ENCODE measurements at regions not wholly inside any gene's neighbourhood (a gene's known extent, or its start where the extent isn't known, plus 50 kb on each side); places are given as distances from the start of the nearest gene placed in this dataset.
"Not testable (repeated sequence)": the region's sequence is repeated elsewhere in the genome, so short reads cannot be mapped to it uniquely, and the experiment has no call there.

DNA sequence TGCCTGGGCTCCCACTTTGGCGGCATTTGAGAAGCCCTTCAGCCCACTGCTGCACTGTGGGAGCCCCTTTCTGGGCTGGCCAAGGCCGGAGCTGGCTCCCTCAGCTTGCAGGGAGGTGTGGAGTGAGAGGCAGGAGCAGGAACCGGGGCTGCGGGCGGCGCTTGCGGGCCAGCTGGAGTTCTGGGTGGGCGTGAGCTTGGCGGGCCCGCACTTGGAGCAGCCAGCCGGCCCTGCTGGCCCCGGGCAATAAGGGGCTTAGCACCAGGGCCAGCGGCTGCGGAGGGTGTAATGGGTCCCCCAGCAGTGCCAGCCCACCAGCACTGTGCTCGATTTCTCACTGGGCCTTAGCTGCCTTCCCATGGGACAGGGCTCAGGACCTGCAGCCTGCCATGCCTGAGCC, 111.2 kb upstream of the PLCL2 start:
- FAIRE-seq; in situ Hi-C loops (cut with MboI); H3K27me3 ChIP-seq (ENCODE audit: control insufficient read depth in 2 of 2, insufficient read depth in 2 of 2, low read length in 2 of 2); H3K4me1 ChIP-seq (replicated peaks in 1 of 2; ENCODE audit: control insufficient read depth in 2 of 2, insufficient read depth in 2 of 2, low read length in 2 of 2); H3K4me3 ChIP-seq; H3K27ac ChIP-seq (ENCODE audit: extremely low read depth, low read depth, low read length); POLR2A ChIA-PET; CTCF ChIA-PET (ENCODE audit: low intra/inter-chr PET ratio); H3K36me3 ChIP-seq (ENCODE audit: control insufficient read depth, insufficient read depth, low read length); H3K9me3 ChIP-seq (replicated peaks; ENCODE audit: control insufficient read depth, insufficient read depth, low read depth, low read length); DNase-seq (ENCODE audit: extremely low read depth in 1 of 4, low spot score in 3 of 4); H3K9ac ChIP-seq (ENCODE audit: insufficient read depth in 1 of 2, low read depth in 2 of 2, low read length in 2 of 2); H3K9me1 ChIP-seq (ENCODE audit: control insufficient read depth, insufficient read depth, low read length); H4K20me1 ChIP-seq (replicated peaks; ENCODE audit: control insufficient read depth, insufficient read depth, low read length); intact Hi-C loops (cut with micrococcal nuclease); BruUV-seq (replicated peaks); ATAC-seq; H2AFZ ChIP-seq (ENCODE audit: low read depth, low read length); H3K4me2 ChIP-seq (ENCODE audit: insufficient read depth, low read length); H3K79me2 ChIP-seq (ENCODE audit: control insufficient read depth, insufficient read depth, low read length): not testable (repeated sequence)
- 5% methylated on average over 13 of the region's 15 CpGs for WGBS (ENCODE audit: insufficient coverage, low coverage, missing lambda C conversion rate)

DNA sequence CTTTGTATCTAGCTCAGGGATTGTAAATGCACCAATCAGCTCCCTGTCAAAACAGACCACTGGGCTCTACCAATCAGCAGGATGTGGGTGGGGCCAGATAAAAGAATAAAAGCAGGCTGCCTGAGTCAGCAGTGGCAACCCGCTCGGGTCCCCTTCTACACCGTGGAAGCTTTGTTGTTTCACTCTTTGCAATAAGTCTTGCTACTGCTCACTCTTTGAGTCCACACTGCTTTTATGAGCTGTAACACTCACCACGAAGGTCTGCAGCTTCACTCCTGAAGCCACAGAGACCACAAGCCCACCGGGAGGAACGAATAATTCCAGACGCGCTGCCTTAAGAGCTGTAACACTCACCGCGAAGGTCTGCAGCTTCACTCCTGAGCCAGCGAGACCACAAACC, 110.2 kb upstream of the PLCL2 start:
- BruUV-seq (replicated peaks); DNase-seq (ENCODE audit: extremely low read depth in 1 of 4, low spot score in 3 of 4); intact Hi-C loops (cut with micrococcal nuclease): not testable (repeated sequence)

More for the DNA sequence above, 110.2 kb upstream of the PLCL2 start:
- H2AFZ ChIP-seq (ENCODE audit: low read depth, low read length): peak overlapping the region; percentile 65
- H4K20me1 ChIP-seq (replicated peaks; ENCODE audit: control insufficient read depth, insufficient read depth, low read length); H3K4me3 ChIP-seq; H3K27me3 ChIP-seq (ENCODE audit: control insufficient read depth in 2 of 2, insufficient read depth in 2 of 2, low read length in 2 of 2); H3K27ac ChIP-seq (ENCODE audit: extremely low read depth, low read depth, low read length); H3K9ac ChIP-seq (ENCODE audit: insufficient read depth in 1 of 2, low read depth in 2 of 2, low read length in 2 of 2); H3K9me1 ChIP-seq (ENCODE audit: control insufficient read depth, insufficient read depth, low read length); in situ Hi-C loops (cut with MboI); H3K36me3 ChIP-seq (ENCODE audit: control insufficient read depth, insufficient read depth, low read length); H3K9me3 ChIP-seq (replicated peaks; ENCODE audit: control insufficient read depth, insufficient read depth, low read depth, low read length); FAIRE-seq; H3K4me1 ChIP-seq (replicated peaks in 1 of 2; ENCODE audit: control insufficient read depth in 2 of 2, insufficient read depth in 2 of 2, low read length in 2 of 2); H3K4me2 ChIP-seq (ENCODE audit: insufficient read depth, low read length); CTCF ChIA-PET (ENCODE audit: low intra/inter-chr PET ratio); H3K79me2 ChIP-seq (ENCODE audit: control insufficient read depth, insufficient read depth, low read length); ATAC-seq: not testable (repeated sequence)
- whole genome bisulfite sequencing (ENCODE audit: insufficient coverage, low coverage, missing lambda C conversion rate): 3% methylated on average over 11 of the region's 11 CpGs
- POLR2A ChIA-PET: interaction anchor here (0.6 kb wide), 1 partner anchor 1174 kb away, joined by 3 read pairs; no protein-coding TSS in a partner anchor
- TF ChIP-seq NFYB (IDR thresholded peaks at IDR 0.05; ENCODE audit: extremely low read depth, insufficient read length) (peak; percentile 43), SREBF1 (IDR thresholded peaks at IDR 0.05; ENCODE audit: borderline replicate concordance, low read depth, low read length) (0 out of 2 replicates have a peak, but pooled peaks have one; percentile 50)

Data from K562 (cell line).